CD1c-positive myeloid dendritic cell (primary cell): ENCODE measurements at regions not wholly inside any gene's neighbourhood (a gene's known extent, or its start where the extent isn't known, plus 50 kb on each side); places are given as distances from the start of the nearest gene placed in this dataset.

Source experiments
- DNase-seq: peaks from one replicate; pipeline ENCODE4 v3.0.0-alpha.2; 2016; ENCODE audit errors: extremely low spot score

DNA sequence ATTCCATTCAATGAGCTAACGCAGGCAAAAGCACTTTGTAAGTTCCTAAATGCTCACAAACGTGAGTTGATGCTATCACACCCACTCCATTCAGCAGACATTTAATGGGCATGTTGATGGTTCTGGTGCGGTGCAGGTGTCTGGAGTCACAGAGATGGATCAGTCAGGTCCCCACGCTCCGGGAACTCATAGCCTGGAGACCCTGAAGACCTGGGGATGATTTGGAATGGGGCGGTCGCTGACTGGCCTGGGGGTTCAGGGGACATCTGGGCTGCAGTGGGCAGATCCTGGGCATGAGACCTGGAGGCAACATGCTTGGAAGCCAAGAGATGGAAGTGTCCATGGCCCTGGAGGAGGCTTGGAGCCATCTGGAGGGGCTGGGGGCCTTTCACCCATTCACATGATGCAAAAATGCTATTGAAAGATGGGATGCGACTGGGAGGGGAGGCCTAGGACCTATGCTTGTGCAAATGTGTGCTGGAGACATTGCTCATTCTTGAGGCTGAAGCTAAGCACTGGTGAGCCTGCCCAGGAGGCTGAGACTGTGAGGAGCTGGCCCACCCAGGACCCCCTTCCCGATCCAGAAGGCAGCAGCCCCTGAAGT lies 522.6 kb downstream of the GLRX3 start:
- no peak for DNase-seq

DNA sequence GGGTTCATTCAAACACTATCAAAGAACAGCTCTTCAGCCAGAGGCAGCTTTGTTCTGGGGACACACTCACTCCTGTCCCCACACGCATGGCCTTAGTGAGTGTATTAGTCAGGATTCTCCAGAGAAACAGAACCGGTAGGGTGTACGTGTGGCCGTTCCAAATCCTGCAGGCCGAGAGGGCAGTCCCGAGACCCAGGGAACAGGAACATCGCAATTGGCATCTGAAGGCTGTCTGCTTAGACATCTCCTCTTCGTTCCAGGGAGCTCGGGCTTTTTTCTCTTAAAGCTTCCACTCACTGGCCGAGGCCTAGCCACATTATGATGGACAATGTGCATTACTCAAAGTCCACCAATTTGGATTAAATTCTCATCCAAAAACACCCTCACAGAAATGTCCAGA lies 523.3 kb downstream of the GLRX3 start:
- no peak for DNase-seq

DNA sequence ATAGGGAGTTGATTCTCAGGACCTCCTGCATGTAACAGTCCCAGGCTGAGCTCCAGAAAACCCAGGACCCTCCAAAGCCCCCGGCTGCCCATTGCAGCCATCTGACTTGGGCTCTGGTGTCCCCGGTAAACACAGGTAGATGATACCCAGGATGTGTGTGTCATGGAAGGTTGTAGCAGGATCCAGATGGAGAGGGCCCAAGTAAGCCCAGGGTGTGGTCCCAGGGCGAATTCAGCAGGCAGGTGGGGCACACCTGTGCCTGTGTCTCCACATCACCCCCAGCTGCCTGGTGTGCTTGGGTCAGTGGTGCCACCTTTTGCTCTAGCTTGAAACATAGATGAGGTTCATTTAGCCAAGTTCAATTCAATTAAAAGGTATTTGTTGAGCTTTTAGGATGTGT lies 524.1 kb downstream of the GLRX3 start:
- DNase-seq, result no peak

DNA sequence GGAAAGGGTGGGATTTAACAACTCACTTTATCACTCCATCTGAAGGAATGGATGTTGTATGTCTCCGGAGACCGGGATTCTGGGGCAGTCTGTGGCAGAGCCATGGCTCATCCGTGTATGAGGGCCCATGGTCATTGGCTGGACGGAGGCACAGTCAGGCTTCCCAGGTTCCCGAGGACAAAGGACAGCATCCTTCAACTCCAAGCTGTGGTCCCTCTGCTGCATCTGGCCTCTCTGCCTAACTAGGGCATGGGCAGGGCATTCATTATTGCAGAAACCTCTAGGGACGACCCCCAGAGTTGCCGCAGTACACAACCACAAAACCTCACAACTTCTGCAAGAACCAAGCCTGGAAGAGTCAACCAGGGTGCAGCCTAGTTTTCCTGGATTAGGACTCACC lies 525.2 kb downstream of the GLRX3 start:
- no peak for DNase-seq

DNA sequence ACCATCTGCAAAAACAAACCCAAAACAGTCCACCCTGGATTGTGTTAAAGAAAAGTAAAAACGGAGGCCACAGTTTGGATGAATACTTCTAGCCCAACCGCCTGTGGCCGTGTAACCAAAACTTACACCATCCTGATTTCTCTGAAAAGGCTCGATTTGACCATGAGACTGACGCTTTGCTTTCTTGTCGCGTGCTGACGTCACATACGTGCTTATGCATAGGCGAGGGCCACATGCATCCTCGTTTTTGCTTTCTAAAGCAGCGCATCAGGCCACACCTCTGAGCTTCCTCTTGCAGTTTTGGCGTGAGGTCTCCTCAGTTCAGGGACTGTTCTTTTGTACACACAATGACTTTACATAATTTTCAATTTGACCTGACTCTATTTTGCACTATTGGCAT lies 526.6 kb downstream of the GLRX3 start:
- DNase-seq, result no peak

DNA sequence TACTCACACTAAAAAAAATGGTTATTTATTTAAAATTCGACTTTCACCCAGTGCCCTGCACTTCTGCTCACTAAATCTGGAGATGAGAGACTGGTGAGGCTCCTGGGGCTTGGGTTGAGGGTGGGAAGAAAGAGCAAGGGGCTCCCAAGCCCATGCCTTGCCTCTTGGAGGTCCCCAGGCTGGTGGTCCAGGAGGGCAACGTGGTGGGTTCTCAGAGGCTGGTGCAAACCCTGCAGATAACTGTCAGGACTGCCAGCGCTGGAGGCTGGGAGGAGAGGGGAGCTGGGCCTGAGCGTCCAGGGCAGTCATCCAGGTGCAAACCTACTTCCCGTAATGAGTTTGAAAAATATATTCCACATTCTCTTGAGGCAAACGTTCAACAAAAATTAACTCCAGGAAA lies 528.3 kb downstream of the GLRX3 start:
- no peak for DNase-seq

DNA sequence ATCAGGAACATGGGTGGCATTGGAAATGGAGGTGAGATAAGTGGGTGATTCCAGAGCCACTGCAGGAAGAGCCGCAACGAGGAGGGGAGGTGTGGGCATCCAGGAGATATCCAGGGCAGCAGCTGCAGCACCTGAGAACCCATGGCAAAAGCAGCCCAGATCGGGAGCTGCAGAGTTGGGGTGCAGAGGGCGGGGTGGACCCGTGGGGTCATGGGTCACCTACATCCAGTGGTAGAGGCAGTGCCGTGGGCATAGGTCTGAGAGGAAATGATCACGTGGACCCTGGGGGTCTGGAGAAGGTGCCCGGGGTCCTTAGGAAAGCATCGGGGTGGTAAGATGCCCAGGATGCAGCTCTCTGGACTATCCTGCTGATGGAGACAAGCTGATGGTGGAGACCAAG lies 530.0 kb downstream of the GLRX3 start:
- no peak for DNase-seq

DNA sequence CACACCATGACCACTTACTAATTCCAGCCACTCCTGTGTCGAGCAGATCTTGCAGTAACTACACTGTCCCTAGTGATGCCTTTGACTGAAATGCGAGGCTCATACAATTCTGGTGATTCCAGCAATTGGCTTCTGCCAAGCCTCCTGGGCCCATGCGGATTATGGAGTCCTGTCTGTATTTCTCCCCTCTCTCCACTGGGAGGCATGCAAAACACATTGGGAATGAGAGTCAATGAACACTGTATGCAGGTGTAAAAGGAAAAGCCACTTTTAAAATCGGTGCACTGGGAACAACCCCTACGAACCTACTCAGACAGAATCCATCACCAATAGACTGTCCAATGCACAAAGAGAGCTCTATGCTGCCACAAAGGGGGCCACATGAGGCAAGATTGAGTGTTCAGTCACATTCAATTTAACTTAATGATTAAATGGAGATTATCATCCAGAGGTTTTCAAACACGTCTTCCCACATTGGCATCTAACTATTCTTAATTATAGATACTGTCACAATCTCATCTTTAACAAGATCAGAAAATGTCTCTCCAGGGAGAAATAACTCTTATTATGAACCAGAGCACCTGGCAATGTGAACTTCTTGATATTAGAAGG lies 550.6 kb downstream of the GLRX3 start:
- no peak for DNase-seq

DNA sequence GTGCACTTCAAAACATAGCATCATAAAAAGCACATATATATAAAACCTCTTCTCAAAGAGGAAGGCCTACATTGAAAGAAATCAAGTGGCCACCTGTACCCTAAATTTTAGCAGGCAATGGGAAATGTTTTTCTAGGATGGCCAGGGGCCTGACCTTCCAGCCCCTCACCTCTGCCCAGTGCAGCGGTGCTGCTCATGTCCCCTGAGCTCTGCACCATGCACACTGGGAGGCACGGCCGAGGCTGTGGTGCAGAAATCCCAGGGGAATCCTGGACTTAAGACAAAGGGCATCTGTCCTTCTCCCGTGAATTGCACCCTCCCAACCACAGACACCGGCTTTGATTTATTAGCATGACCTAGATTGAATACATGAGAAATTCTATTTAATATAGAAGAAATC lies 551.4 kb downstream of the GLRX3 start:
- DNase-seq, result no peak

DNA sequence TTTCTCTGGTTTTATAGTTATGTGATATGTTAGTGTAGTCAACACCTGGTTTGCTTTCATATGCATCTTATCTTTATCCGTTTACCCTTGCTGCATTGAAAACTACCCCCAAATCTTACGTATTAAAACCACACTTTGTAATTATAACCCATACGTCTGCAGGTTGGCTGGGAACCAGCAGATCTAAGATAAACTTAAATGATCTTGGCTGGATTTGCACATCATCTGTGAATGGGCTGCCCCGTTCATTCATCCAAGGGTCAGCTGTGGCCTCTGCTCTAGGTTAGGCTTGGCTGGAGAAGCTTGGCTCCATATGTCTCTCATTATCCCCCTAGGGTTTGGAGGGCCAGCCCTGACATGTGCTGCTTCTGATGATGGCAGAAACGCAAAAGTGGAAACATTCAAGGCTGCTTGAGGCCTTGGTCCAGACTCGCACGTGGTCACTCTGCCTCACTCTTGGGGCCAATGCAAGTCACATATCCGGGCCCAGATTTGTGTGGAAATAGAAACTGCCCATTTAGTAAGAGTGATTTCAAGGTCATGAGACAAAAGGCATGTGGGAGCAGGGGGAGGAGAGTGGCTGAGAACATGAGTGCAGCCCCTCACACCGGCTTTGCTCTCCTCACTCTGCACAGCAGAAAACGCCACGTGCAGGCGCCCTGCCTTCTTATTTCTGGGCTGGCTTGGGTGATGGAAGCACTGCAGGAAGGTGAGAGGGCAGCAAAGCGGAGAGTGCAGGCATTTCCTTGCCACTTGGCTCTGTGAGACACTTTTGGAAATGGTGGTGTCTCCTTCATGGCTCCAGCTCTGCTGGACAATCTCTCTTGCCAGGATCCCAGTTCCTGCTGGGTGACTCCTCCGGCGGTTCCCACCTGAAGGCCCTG lies 553.8 kb downstream of the GLRX3 start:
- no peak for DNase-seq

DNA sequence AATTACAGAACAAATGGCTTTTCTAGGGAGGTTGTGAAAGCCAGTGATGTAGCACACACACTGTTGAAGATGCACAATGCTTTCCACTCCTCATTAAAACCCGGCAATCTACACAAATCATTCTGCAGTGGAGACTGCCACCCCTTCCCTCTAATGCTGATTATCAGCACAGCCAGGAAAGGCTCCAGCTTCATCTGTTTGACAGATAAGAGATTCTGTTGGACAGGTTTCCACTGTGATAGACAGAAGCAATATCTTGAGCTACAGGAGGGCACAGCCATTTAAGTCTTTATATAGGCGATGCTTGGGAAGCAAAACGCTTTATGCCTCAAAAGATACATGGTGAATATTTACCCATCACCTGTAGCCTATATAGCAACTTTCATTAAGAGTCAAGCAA lies 555.6 kb downstream of the GLRX3 start:
- no peak for DNase-seq

DNA sequence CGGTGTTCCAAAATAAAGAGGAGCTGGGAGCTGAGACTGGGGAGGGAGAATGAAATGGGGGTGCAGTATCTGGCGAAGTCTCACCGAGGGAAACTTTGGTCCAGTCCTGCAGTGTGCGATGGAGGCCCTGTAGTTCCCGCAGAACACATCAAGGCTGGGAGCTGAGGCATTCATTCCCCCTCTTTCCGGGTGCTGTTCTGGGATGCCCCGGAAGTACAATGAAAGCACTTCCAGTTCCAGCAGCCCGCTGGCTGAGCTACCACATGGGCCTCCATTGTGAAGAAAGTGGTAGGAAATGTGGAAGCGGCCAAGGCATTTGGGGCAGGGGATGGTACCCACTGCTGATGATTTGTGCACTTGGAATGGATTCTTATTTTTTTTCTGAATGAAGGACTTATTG lies 560.7 kb downstream of the GLRX3 start:
- no peak for DNase-seq

DNA sequence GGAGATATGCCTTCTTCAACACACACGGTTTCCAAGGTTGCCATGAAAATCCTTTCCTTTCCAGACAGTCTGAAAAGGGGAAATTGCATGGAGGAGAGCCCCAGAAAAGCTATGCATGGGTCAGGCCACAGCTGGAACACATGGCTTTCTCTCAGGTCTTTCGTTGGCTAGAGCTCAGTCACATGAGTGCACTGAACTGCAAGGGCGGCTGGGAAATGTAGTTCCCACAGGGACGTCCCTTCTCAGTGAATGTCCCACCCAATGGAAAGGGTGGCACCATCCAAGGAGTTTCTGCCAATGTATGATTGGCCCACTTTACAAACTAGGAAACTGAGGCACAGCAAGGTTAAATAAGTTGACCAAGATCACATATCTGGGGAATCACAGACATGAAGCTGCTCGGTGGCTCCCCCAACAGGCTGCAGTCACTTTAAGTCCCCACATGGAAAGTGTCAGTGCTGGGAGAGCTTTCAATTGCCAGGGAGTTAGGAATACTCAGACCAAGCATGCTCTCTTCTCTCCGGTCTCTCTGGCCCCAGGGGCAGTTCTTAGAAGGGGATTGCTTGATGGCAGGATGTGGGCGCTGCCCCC lies 571.3 kb downstream of the GLRX3 start:
- DNase-seq, result no peak

DNA sequence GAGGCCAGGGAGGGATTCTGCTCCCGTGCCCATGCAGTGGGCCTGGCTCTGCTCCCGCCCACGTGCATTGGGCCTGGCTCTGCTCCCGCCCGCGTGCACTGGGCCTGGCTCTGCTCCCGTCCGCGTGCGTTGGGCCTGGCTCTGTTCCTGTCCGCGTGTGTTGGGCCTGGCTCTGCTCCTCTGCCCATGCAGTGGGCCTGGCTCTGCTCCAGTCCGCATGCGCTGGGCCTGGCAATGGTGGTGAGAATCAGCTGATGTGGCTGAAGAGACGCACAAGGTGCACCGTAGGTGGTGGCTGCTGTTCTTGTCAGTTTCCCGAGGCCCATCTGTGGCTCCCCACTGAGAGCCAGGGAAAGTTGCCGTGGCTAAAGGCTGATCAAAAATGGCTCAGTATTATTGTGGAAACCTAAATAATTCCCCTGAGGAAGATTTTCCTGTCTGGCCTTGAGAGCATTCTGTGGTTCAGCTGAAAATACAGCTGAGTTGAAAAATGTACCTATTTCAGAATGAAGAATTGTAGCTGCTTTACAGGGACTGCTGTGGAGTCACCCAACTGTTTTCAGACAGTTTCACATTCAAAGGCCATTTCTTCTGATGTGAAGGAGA lies 572.4 kb downstream of the GLRX3 start:
- DNase-seq, result no peak

DNA sequence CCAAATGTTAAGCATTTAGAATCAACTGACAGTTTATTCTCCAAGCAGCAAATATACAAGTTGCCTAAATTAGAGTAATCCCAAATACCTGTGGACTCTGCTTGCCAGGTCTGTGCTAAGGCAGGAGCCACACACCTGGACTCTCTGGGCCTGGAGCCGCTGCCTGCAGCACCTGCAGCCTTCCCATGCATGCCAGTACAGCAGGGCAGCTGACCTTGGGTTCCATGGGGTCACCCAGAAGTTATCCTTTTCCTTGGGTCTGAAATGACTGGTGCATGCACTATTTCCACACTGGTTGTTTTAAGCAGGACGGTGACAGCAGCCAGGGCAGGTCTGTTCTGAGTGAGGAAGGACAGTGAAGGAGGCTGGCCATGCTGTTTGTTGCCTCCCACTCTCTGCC lies 573.2 kb downstream of the GLRX3 start:
- DNase-seq, result no peak

DNA sequence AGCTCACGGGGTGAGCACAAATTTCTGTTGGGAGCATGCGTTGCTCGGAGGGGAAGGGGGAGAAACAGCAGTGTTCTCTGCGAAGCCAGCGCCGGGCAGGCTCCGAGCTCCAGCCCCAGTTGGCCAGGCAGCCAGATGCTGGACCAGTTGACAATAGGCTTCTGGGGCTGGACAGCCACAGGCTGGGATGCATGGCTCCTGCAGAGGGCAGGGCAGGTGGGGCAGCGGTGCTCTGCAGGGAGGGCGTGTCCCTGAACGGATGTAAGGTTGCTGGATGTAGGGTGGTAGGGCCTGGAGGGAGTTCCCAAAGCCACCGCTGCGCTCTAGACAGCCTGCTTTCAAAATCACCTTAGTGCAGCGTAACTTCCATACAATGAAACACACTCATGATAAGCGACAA lies 574.9 kb downstream of the GLRX3 start:
- no peak for DNase-seq

DNA sequence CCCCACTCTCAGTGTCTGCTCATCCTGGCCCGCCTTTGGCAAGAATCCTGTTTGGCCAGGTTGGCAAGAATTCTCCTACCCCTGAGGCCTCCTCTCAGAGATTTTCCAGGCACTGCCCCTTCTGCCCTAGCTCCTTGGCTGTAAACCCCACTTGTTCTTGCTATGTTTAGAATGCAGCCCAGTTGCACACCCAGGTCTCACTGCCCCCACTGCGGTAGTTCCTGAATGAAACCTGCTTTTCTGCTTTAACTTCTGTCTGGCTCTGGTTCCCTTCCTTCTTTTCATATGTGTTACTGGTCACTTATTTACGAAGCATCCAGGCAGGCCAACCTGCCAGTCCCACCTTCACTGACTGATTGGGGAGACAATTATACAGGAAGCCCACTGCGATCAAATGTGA lies 576.9 kb downstream of the GLRX3 start:
- no peak for DNase-seq

DNA sequence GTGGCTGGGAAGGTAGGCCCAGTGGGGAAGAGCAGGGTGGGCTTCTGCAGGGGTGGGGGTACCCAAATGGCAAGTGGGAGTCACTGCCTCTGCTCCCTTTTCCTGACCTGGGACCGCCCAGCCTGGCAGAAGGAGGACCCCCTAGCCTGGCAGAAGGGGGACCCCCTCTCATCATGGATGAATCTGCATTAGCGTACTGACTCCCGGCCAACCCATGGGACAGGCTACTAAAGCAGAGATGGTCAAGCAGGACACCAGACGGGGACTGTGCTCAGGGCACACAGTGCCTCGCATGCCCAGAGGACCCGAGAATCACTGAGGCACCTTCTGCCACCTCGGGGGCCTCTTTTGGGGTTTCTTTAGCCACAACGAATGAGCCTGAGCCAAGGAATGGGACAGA lies 577.5 kb downstream of the GLRX3 start:
- no peak for DNase-seq

DNA sequence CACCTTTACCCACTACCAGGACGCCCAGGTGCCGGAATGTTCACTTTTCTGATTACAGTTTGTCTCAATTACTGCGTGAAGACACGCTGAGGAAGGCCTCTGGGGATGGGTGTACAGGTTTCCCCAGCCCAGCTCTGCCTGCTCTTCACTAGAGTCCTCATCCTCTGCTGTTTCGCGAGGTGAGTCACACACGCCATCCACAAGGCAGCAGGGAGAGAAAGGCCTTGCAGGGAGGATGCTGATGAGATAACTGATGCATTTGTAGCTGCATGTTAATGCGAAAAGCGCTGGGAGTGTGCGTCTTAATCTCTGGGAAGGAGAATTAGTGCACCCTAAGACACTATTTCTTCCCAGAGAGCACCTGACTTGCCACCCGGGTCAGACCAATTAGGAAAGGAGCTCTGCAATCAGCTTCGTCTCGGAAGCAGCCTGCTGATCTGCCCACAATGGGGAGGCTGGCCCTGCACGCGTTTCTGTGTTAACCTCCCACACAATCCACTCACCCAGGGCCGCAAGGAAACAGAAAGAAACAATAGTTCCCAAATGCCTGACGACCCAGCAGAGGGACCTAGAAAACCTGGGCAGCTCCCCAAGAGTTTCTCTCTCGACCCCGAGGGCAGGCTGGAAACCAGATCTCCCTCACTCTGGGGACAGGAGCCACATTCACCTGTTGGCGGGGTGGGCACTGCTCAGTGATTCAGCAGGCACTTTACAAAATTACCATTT lies 578.7 kb downstream of the GLRX3 start:
- DNase-seq, result no peak

DNA sequence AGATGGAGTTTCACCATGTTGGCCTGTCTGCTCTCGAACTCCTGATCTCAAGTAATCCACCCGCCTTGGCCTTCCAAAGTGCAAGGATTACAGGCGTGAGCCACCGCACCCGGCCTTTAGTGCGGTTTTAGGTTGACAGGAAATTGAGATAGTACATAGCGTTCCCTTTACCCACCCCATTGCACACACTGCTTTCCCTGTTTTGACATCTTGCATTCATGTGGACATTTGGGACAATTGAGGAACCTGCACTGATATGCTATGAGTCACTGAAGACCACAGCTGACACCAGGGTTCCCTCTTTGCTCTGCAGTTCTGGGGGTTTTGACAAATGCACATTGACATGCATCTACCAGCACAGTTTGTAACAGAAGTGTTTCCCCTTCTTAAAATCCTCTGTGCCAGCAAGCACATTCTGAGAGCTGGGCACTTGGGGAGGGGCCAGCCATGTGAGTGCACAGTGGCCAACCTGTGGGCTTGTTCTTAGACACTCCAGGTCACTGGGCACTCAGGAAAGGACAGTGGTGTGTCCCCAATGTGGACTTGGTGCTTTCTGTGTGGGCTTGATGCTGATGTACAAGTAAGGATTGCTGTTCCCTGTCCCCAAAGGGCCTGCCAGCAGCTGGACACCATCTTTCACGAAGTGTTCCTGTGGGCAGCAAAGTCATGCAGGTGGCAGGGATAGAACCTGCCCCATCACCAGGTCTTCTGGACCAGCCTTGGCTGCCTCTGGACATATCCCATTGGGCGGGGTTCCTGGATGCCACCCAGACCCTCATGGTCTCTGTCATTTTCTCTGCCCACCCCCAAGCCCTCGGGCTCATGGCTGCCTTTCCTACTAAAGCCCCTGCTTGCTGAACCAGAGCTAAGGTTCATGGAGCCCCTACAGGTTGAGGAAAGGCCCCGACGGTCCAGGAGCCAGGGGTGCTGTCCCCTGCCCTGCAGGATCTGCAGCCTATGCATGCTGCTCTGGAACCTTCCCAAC lies 579.8 kb downstream of the GLRX3 start:
- no peak for DNase-seq

DNA sequence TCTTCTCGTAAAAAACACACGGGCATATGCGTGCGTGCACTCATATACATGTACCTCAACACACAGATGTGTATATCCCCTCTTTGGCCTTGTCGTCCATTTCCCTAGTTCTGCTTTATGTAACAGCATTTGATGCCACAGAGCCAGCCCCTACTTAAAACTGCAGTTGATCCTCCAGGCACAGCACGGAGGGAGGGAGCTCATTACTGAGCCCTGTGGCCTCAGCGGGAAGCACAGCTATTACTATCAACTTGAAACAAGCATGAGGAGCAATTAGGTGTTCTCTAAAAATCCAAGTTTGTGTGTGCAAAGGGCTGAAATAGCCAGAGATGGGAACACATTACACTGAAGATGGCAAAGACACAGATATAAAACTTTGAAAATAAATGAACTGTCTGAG lies 580.9 kb downstream of the GLRX3 start:
- DNase-seq, result no peak
